ENCODE measurements at regions not wholly inside any gene's neighbourhood (a gene's known extent, or its start where the extent isn't known, plus 50 kb on each side); places are given as distances from the start of the nearest gene placed in this dataset.
"Not testable (repeated sequence)": the region's sequence is repeated elsewhere in the genome, so short reads cannot be mapped to it uniquely, and the experiment has no call there.

- no peak overlapping the region for H3K4me3 ChIP-seq (ENCODE audit: low read depth, low read length)
- no peak for DNase-seq (ENCODE audit: low read depth, low spot score)
- CTCF ChIA-PET, result interaction anchor here (0.5 to 0.8 kb wide), 2 partner anchors 28 to 263 kb away, joined by 3 read pairs; no protein-coding TSS in a partner anchor
- TF ChIP-seq CTCF (IDR thresholded peaks at IDR 0.05; ENCODE audit: insufficient read depth, low read length, missing control alignments), result no peak
- POLR2A ChIA-PET, result no interaction called here
Observed at GRCh38 chr9:115855458-115856133, 298.0 kb upstream of the PAPPA start.

GRCh38 chr9:115858421-115858820, 295.2 kb upstream of the PAPPA start:
- H3K4me3 ChIP-seq (ENCODE audit: low read depth, low read length); DNase-seq (ENCODE audit: low read depth, low spot score); POLR2A ChIA-PET: not testable (repeated sequence)
- CTCF ChIA-PET, result interaction anchor here (1.1 kb wide), 1 partner anchor 116 kb away, joined by 3 read pairs; no protein-coding TSS in a partner anchor

- ChIA-PET CTCF (no interaction called here), POLR2A (no interaction called here)
- H3K4me3 ChIP-seq (ENCODE audit: low read depth, low read length), result no peak overlapping the region
- DNase-seq (ENCODE audit: low read depth, low spot score), result no peak
- no peak for TF ChIP-seq CTCF (IDR thresholded peaks at IDR 0.05; ENCODE audit: insufficient read depth, low read length, missing control alignments)
Observed at GRCh38 chr9:115862021-115862420, 291.6 kb upstream of the PAPPA start.

DNA sequence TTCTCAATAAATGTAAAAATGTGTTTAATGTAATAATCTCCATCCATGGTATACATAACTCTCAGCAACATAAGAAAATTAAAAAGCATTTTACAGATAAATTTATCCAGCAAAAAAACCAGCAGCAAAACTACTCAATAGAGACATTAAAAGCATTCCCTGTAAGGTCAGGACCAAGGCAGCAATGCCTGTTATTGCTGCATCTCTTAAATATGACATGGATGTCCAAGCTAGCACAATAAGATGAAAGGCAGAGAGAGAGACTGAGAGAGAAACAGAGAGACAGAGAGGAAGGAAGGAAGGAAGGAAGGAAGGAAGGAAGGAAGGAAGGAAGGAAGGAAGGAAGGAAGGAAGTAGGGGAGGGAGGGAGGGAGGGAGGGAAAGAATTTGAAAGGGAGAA, 289.0 kb upstream of the PAPPA start:
- POLR2A ChIA-PET, result no interaction called here
- CTCF ChIA-PET, result no interaction called here

GRCh38 chr9:115867326-115867725, 286.3 kb upstream of the PAPPA start:
- TF ChIP-seq CTCF (IDR thresholded peaks at IDR 0.05; ENCODE audit: insufficient read depth, low read length, missing control alignments), result no peak
- no peak overlapping the region for H3K4me3 ChIP-seq (ENCODE audit: low read depth, low read length)
- ChIA-PET POLR2A (no interaction called here), CTCF (interaction anchor here (1.0 kb wide), 1 partner anchor 13 kb away, joined by 3 read pairs; no protein-coding TSS in a partner anchor)
- DNase-seq (ENCODE audit: low read depth, low spot score), result no peak

More for the DNA sequence above, 289.0 kb upstream of the PAPPA start:
- no peak overlapping the region for H3K4me3 ChIP-seq (ENCODE audit: low read depth, low read length)
- TF ChIP-seq CTCF (IDR thresholded peaks at IDR 0.05; ENCODE audit: insufficient read depth, low read length, missing control alignments), result no peak
- DNase-seq (ENCODE audit: low read depth, low spot score), result no peak

DNA sequence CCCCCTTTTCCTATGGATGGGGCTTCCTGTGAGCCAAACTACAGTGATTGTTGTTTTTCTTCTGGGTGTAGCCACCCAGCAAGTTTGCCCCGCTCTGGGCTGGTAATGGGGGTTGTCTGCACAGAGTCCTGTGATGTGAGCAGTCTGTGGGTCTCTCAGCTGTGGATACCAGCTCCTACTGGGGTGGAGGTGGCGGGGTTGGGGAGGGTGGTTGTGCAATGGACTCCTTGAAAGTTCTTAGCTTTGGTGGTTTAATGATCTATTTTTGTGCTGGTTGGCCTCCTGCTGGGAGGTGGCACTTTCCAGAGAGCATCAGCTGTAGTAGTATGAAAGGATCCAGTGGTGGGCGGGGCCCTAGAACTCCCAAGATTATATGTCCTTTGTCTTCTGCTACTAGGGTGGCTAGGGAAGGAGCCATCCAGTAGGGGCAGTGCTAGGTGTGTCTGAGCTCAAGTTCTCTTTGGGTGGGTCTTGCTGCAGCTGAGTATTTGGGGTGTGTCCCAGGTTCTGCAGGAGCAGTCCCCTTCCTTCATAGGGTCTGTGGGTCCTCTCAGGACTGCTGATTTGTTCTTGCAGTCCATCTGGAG, 275.6 kb upstream of the PAPPA start:
- CTCF ChIA-PET, result interaction anchor here (1.1 to 2.3 kb wide), 3 partner anchors 274 to 288 kb away, joined by 3 to 8 read pairs (median 4); no protein-coding TSS in a partner anchor
- POLR2A ChIA-PET, result no interaction called here

More for the DNA sequence above, 275.6 kb upstream of the PAPPA start:
- no peak for DNase-seq (ENCODE audit: low read depth, low spot score)
- no peak for TF ChIP-seq CTCF (IDR thresholded peaks at IDR 0.05; ENCODE audit: insufficient read depth, low read length, missing control alignments)
- H3K4me3 ChIP-seq (ENCODE audit: low read depth, low read length), result no peak overlapping the region
